ENCODE measurements at regions not wholly inside any gene's neighbourhood (a gene's known extent, or its start where the extent isn't known, plus 50 kb on each side); places are given as distances from the start of the nearest gene placed in this dataset.
"Not testable (repeated sequence)": the region's sequence is repeated elsewhere in the genome, so short reads cannot be mapped to it uniquely, and the experiment has no call there.

DNA sequence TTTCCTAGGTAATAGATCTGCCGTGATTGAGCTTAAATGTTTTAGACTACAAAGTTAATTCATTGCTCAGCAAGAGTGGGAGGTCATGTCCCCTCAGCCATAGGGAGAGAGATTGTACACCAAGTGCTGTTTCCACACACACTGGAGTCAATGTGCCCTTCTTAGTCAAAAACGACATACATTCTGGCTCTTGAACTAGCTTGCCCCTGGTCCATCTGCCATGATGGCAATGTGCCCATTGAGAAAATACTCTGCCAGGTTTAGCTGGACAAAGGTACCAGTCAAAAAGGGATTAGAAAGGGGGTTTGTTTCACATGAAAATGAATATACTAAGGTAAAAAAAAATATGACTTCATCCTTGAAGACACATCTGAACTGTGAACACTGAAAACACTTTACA lies 377.1 kb upstream of the ADGRL3 start:
- DNase-seq (ENCODE audit: low read depth in 1 of 2, low spot score in 1 of 2) = no peak

DNA sequence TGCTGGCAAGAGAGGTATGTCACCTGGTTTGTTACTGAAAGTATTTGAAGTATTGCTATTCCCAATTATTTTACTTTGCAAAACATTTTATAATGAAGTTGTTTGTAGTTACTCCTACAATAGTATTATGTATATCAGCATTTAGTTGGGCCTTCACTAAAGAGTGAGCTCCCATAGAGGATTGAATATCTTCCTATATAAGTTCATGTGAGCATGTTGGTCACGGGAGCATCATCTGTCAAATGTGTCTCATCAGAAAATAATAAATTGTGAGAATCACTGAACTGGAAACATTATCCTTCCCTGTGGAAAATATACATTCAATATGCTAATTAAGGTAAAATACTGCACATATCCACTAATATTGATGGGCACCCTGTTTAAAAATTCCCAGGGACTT lies 360.1 kb upstream of the ADGRL3 start:
- no peak for DNase-seq (ENCODE audit: low read depth in 1 of 2, low spot score in 1 of 2)

DNA sequence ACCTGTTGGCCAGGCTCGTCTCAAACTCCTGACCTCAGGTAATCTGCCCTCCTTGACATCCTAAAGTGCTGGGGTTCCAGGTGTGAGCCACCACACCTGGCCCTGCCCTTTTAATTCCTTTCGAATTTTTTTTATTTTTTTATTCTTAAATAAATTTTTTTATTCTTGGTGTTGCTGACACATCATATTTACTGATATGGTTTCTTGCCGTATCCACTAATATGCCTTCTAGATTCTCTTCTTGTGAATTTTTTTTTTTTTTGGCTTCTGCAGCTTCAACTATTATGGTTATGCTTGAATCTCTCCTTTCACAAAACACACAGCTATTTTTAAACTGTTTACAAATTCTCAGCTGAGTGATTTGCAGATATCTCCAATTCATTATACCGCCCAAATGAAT lies 353.4 kb upstream of the ADGRL3 start:
- DNase-seq (ENCODE audit: low read depth in 1 of 2, low spot score in 1 of 2) = no peak

DNA sequence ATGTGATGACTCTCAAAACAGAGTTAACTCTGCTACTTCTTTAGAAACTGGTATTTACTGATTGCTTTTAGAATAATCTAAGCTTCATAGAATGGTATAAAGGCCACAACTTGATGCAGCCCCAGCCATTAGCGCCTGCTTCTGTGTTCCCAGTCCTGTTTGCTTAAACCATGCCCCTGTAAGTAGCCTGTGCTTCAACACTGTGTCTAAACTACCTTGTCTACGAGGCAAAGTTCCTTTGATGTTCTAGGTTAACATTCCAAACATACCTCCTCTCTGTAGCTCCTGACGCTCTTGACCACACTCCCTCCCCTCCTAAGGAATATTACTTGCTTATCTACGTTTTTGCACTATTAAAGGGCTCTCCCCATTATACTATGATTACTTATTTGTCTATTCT lies 352.5 kb upstream of the ADGRL3 start:
- DNase-seq (ENCODE audit: low read depth in 1 of 2, low spot score in 1 of 2) = no peak

DNA sequence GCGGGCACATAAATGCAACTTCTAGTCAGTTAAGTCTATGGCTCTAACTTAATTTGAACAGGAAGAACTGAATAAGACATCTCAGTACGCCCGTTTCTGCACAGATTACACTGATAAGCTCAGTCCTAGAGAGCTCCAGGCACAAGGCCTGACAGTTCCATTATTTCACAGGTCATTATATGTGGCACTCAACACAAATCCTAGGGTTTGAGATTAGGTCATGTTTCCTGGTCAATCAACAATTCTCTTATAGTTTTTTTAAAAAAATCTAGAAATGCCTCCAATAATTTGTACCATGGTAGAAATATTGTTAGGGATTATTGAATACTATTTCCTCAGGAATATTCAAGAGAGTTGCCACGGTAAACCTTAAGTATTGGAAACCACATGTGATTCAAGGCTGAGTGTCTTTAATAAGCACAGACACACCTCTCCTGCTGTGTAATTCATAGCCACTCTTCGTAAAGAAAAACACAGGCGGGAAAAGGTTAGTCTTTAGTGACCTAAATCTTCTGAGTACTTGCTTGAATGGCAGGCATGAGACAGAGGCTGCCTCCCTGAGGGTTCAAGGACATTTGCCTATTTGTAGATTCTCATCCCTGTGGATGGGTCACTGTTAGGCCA lies 342.9 kb upstream of the ADGRL3 start:
- DNase-seq (ENCODE audit: low read depth in 1 of 2, low spot score in 1 of 2) = no peak

DNA sequence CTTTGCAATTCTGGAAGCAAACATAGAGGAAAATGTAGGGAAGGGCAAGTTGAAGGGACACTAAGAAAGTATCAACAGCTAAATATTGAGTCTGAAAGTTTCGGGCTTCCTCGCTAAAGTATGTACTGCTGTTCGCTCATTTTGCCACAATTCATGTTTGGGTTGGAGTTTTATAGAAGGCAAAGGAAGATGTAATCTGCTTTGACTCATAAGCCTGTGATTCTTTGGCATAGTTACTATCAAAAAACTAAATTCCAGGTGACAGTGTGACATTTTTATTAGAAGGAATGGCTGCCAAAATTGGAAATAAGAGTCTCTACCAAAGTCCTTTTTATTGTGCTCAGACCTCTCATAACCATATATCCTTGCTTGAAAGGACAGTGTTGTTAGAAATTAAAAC lies 336.7 kb upstream of the ADGRL3 start:
- no peak for DNase-seq (ENCODE audit: low read depth in 1 of 2, low spot score in 1 of 2)

DNA sequence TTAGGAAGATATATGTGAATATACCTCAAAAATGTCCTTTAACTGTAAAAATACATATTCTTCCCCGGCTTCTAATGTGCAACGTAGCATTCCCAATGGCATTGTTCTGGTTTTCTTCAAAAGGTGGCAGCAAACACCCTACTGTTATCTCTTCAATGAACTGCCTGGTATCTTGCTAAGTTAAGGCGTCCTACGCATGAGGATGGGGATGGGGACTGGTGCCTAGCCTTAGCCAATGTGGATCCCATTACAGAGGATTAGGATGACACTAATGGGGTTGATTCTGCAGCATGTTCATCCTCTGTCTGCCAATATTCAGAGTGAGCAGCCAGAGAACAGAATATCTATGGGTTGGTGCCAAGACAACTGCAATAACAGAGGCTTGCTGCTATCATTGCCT lies 334.9 kb upstream of the ADGRL3 start:
- no peak for DNase-seq (ENCODE audit: low read depth in 1 of 2, low spot score in 1 of 2)

DNA sequence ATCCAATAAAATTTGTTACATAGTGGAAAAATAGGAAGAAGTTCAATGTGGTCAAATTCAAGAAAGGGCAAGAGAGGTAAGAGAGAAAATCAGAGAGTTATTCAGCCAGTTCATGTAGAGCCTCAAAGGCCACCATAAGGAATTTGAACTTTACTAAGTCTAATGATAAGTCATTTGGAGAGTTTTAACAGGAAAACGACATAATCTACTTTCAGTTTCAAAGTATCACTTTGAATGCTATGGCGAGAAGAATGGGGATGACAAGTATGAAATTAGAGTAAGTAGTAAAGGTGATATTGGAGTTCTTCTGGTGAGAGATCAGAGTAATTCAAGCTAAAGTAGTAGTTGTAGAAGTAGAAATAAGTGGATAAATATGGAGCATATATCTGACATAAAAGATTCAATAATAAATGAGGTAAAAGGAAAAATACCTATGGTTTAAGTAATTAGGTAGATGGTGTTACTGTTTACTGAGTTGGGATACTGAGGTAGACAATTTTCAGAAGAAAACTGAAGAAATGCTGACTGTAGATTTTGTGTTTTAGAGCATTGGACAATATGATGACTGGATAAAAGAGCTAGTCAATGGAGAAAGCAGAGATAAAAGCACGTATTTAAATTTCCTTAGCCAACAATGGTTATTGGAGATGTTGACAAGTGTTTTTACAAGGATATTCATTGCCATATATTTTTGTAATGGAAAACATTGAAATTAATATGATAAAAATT lies 331.7 kb upstream of the ADGRL3 start:
- DNase-seq (ENCODE audit: low read depth in 1 of 2, low spot score in 1 of 2) = no peak

DNA sequence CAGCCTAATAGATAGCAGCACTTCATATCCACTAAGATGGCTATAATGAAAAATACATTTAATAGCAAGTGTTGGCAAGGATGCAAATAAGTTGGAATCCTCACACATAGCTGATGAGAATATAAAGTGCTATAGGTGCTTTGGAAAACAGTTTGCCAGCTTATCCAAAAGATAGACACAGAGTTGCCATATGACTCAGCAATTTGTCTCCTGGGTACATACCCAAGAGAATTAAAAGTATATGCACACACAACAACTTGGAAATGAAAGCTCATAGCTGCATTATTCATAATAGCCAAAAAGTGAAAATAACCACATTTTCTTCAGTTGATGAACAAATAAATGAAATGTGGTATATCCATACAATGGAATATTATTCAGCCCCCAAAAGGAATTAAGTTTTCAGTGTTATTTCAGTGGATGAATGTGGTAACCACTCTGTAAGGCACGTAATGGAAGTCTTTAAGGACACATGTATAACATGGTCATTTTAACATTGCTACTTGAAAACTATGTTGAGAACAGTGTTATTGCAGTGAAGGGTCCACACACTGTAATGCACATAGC lies 320.9 kb upstream of the ADGRL3 start:
- no peak for DNase-seq (ENCODE audit: low read depth in 1 of 2, low spot score in 1 of 2)

DNA sequence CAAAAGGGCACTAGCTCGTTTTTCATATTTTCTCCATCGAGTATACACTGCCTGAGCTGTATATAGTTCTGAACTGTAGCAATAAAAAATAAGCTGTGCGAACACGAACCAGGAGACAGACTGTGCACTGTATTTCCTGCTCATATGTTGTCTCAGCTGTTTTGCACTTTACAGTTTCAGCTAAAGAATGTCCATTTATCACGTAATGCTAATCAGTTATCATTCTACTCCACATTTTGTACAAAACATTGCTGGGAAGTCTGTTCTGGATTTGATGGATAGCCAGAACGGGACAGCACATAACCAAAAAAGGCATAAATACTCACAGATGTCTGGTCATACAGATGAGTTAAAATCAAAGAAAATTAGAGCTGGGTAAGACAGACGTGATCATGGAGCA lies 315.5 kb upstream of the ADGRL3 start:
- no peak for DNase-seq (ENCODE audit: low read depth in 1 of 2, low spot score in 1 of 2)

DNA sequence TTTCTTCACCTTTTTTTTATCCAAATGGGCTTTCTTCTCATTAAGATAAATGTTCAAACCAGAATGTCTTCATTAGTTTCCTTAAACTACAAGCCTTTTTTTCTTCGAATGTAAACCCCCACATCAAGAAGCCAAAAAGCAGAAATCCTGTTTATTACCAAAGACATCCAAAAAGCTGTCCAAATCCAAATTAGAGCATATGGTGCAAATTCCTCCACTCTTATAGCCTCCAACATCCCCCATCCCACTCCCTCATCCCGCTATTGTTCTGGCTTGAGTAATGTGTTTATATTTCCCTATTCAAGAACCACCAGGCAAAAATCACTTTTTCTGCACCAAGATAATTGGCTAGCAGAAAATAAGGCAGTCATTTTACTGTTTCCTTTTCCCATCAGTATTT lies 315.1 kb upstream of the ADGRL3 start:
- no peak for DNase-seq (ENCODE audit: low read depth in 1 of 2, low spot score in 1 of 2)

DNA sequence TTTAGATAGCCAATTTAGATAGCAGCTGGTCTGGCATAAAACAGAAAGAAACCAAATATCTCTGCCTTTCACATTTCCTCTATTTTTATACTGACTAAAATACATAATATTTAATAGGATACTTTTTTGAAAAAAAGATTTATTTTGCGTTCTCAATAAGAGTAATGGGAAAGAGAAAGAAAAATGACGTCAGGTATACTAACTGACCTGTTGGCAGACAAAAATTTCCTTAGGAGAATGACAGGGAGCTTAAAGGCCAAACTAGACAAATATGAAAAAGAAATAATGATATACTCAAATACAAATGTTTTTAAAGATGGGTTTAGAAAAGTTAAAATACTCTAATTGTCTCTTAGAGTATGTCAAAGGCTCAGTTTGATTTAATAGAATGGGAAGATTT lies 309.4 kb upstream of the ADGRL3 start:
- DNase-seq (ENCODE audit: low read depth in 1 of 2, low spot score in 1 of 2) = no peak

DNA sequence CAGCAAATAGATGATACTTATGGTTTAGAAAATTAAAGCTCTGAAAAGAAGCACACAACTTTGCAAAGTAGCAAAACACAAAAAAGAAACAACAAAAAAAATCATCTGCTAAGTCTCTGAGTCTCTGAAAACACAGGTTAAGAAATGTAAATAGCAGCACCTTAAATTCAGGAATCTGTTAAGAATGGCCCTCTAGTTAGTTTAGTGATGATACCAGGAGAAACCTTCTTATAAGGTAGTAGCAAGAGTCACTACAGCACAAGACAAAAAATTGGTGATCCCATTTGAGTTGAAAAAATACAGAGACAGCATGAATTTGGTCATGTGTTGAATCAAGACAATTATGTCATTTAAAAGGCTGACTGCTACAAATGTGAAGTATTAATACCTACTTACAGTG lies 308.2 kb upstream of the ADGRL3 start:
- DNase-seq (ENCODE audit: low read depth in 1 of 2, low spot score in 1 of 2) = no peak

DNA sequence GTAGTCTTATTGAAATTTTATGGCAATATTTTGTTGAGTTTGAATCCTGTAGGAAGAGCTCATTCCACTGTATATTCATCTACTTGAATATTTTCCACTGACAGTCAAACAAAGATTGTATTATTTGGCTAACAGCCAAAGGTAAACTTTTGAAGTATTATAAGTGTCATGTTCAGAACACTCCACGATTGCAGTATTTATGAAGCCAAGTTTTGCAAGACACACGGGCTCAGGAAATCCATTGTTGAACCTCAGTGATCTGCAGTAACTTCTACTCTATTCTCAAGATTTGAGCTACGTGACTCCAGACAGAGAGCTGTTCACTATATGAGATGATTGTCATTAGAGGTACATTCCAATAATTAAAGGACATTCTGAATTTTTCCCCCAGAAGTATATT lies 302.7 kb upstream of the ADGRL3 start:
- no peak for DNase-seq (ENCODE audit: low read depth in 1 of 2, low spot score in 1 of 2)

DNA sequence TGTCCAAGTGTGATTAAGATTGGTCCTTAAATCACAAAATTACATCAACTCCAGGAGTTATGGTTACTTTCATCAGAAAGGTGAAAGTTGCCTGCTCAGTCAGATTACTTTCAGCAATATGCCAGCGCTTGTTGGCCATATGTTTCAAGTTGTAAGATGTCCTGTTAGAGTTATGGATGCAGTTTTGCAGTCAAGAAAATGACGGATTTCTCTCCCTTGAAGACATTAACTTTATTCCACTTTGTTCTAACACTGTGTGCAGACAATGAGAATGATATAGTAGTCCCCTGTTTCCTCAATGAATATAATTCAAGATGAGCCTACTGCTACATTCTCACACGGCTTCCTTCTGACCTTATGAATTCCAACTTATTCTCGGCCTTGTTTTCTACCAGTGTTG lies 295.0 kb upstream of the ADGRL3 start:
- no peak for DNase-seq (ENCODE audit: low read depth in 1 of 2, low spot score in 1 of 2)

DNA sequence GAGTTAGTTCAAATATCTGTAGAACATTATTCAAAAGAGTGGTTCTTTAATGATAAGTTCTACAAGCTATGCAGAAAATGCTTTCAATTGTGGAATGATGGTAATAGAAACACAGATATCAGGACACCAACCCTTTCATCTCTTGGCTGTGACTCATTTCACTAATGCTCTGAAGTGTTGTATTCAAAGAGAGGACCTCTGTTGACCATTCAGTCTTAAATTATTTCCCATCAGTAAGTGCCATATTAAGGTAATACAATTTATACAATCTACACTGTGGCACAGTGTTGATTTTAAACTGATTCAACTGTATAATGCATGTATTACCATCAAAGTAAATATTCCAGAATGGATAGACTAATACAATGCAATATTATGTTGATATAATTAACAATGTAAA lies 289.0 kb upstream of the ADGRL3 start:
- no peak for DNase-seq (ENCODE audit: low read depth in 1 of 2, low spot score in 1 of 2)

DNA sequence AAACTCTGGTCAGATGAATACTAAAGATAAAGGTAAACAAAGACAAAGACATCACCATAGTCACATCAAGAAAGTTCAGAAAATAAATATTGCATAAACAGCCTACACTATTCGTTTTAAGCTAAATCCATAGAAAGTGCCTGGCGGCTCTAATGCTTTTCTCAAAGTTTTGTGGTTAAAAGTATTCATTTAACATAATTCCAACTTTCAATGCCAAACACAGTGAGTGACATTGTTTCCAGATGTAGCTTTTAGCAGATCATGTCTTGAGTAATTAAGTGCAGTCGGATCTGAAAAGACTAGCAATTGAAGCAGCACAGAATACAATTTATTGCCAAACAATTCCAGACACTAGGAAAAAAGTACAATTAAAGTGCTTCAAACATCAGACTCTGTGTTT lies 287.1 kb upstream of the ADGRL3 start:
- DNase-seq (ENCODE audit: low read depth in 1 of 2, low spot score in 1 of 2) = no peak

DNA sequence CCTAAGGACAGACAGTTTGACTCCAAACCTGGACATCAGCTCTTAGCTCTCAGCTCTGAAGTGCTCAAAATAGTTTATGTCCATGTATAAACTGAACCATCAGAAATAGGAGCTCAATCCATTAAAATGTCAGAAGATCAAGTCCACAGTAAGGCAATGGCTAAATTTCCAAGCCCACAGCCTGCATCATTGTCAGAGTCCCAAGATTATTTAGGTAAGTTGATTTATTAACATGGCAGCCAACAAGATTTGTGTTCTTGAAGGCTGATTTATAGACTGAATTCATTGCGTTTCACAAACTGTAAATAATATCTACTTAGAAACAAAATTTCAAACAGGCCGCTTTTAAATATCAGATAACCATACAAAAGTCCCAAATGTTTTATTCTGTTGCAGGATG lies 286.5 kb upstream of the ADGRL3 start:
- no peak for DNase-seq (ENCODE audit: low read depth in 1 of 2, low spot score in 1 of 2)

DNA sequence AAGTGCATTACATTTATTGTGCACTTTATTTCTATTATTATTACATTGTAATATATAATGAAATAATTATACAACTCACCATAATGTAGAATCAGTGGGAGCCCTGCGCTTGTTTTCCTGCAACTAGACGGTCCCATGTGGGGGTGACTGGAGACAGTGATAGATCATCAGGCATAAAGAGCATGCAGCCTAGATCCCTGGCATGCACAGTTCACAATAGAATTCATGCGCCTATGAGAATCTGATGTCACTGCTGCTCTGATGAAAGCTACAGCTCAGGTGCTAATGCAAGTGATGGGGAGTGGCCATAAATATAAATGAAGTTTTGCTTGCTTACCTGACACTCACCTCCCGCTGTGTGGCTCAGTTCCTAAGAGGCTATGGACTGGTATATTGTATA lies 278.4 kb upstream of the ADGRL3 start:
- DNase-seq (ENCODE audit: low read depth in 1 of 2, low spot score in 1 of 2) = not testable (repeated sequence)

DNA sequence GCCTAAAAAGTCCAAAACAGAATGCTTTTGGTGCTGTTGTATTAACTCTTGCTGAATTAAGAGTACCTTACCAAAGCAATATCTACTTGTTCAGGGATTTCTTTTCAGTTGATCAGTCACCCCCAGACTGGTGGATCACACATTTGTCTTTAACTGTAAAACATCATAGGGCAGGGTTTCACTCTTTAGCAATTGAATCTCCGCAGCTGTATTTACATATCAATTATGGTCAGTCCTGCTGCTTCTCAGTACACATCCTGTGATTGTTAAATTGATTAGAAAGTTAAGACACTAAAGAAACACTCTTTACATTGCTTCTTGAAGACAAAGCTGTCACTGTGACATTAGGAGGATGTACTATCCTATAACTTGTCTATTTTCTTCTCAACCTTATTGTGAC lies 277.1 kb upstream of the ADGRL3 start:
- DNase-seq (ENCODE audit: low read depth in 1 of 2, low spot score in 1 of 2) = no peak

DNA sequence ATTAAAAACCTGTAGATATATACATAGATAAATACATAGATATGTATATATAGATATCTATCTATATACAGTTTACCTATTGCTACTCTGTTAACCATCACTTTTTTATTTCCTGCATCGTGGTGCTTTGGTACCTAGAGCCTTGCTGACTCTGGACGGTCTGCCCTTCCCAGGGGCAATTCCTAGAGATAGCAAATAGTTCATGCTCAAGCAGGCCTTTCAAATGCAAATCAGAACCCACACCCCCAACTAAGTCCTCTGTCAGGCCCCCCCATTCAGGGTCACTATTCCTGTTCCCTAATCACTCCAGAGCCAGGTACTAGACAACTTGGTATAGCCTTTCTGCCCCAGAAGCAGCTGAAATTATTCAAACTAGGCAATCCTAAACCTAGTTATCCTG lies 273.5 kb upstream of the ADGRL3 start:
- DNase-seq (ENCODE audit: low read depth in 1 of 2, low spot score in 1 of 2) = no peak

DNA sequence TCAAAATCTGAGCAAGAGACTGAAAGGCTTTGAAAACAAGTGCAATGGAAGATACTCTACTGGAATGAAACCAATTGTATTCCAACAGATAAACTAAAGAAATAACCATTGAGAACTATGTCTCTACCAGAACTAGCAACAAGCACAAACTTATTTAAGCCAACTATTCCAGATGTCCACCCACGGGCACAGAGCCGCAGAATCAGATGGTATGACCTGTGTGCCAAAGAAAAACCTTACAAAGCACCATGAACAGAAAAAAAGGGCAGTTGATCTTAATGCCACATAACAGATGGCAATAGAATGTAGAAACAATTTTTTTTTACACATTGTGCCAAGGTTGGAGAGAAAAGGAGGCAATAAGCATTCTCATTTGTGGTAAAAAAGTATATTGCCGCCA lies 269.3 kb upstream of the ADGRL3 start:
- no peak for DNase-seq (ENCODE audit: low read depth in 1 of 2, low spot score in 1 of 2)

Measured in activated CD4-positive, alpha-beta T cell treated with anti-CD3 and anti-CD28 coated beads, Interleukin-2, amount 50 U/mL, for 24 hours (primary cell).